ENCODE measurements at regions not wholly inside any gene's neighbourhood (a gene's known extent, or its start where the extent isn't known, plus 50 kb on each side); places are given as distances from the start of the nearest gene placed in this dataset.

GRCh38 chr12:131313635-131314034, 359.9 kb downstream of the ADGRD1 start (continued):
- TF ChIP-seq CEBPB (IDR thresholded peaks at IDR 0.05; ENCODE audit: low read depth, low read length) (no peak), PHF8 (conservative IDR thresholded peaks at IDR 0.05; ENCODE audit: low read depth, low read length) (no peak), CREB1 (IDR thresholded peaks at IDR 0.05) (no peak), HDAC2 (IDR thresholded peaks at IDR 0.05; ENCODE audit: borderline replicate concordance in 1 of 2, low read depth in 2 of 2, low read length in 2 of 2) (no peak), BCL11A (IDR thresholded peaks at IDR 0.05; ENCODE audit: low read depth in 2 of 2, low read length in 2 of 2) (no peak), RNF2 (IDR thresholded peaks at IDR 0.05; ENCODE audit: borderline replicate concordance, low read depth, low read length, missing control alignments, poor library complexity, severe bottlenecking) (no peak)

Measured in H1 (cell line).